ENCODE measurements at regions not wholly inside any gene's neighbourhood (a gene's known extent, or its start where the extent isn't known, plus 50 kb on each side); places are given as distances from the start of the nearest gene placed in this dataset.

GRCh38 chr13:77389625-77390000, 62.7 kb upstream of the MYCBP2 start:
- no peak for TF ChIP-seq CTCF (IDR thresholded peaks at IDR 0.05; ENCODE audit: low read depth, low read length)
- no peak for TF ChIP-seq EZH2phosphoT487 (IDR thresholded peaks at IDR 0.05; ENCODE audit: low read depth)
